Liver (tissue), 8 donors: ENCODE measurements at regions not wholly inside any gene's neighbourhood (a gene's known extent, or its start where the extent isn't known, plus 50 kb on each side); places are given as distances from the start of the nearest gene placed in this dataset.

Experiments
- DNase-seq: peaks from one replicate; pipeline ENCODE4 v3.0.0-alpha.2; 2017; ENCODE audit warnings: low spot score
- H3K27ac ChIP-seq, 2 donors: one replicate each; pipeline ENCODE4 v1.7.0; 2013; ENCODE audit warnings: inconsistent platforms in 2 of 2, low read length in 2 of 2, control low read depth in 1 of 2, low read depth in 1 of 2, mild to moderate bottlenecking in 1 of 2
- H3K27me3 ChIP-seq, 4 donors: one replicate each; pipeline versions ENCODE4 v1.6.1 to v1.7.0; 2013; ENCODE audit warnings: low read length in 3 of 4, inconsistent platforms in 1 of 4, mild to moderate bottlenecking in 1 of 4, moderate library complexity in 1 of 4; ENCODE audit not compliant: control insufficient read depth in 4 of 4, insufficient read depth in 4 of 4
- H3K36me3 ChIP-seq, 4 donors: one replicate each; pipeline versions ENCODE4 v1.6.1 to v1.7.0; 2013; ENCODE audit warnings: low read length in 3 of 4, mild to moderate bottlenecking in 3 of 4, low read depth in 1 of 4, moderate library complexity in 1 of 4; ENCODE audit not compliant: control insufficient read depth in 4 of 4, insufficient read depth in 3 of 4
- H3K4me1 ChIP-seq, 4 donors: one replicate each; pipeline versions ENCODE4 v1.6.1 to v1.7.0; 2013; ENCODE audit warnings: low read length in 3 of 4, mild to moderate bottlenecking in 3 of 4, moderate library complexity in 1 of 4; ENCODE audit not compliant: control insufficient read depth in 4 of 4, insufficient read depth in 4 of 4
- H3K4me3 ChIP-seq, 3 donors: one replicate each; pipeline versions ENCODE4 v1.6.1 to v1.7.0; 2013; ENCODE audit warnings: low read length in 3 of 3, control low read depth in 1 of 3, low read depth in 1 of 3, mild to moderate bottlenecking in 1 of 3
- H3K9ac ChIP-seq, 2 donors: one replicate each; pipeline ENCODE4 v1.7.0; 2013; ENCODE audit warnings: low read length in 2 of 2, mild to moderate bottlenecking in 2 of 2, moderate library complexity in 2 of 2, control low read depth in 1 of 2, low read depth in 1 of 2
- H3K9me3 ChIP-seq, 4 donors: one replicate each; pipeline versions ENCODE4 v1.6.1 to v1.7.0; 2013; ENCODE audit warnings: low read length in 3 of 4; ENCODE audit not compliant: control insufficient read depth in 4 of 4
- CTCF ChIP-seq: fragments of 150-350 bp; IDR thresholded peaks from 2 replicates; pipeline ENCODE4 v1.5.1; 2017; ENCODE audit warnings: improper control_type of control experiment, low read depth, low read length; ENCODE audit not compliant: missing input control
- EGR1 ChIP-seq, 2 donors: IDR thresholded peaks; 2 replicates each; pipeline ENCODE4 v1.6.1; 2016 to 2018; ENCODE audit warnings: antibody characterized with exemption in 2 of 2, low read depth in 2 of 2
- FOXA1 ChIP-seq: IDR thresholded peaks from 2 replicates; pipeline ENCODE4 v1.6.1; 2016; ENCODE audit warnings: antibody characterized with exemption
- GABPA ChIP-seq, 2 donors: IDR thresholded peaks in 1 of 2; conservative IDR thresholded peaks in 1 of 2; 2 replicates each; pipeline ENCODE4 v1.6.1; 2016; ENCODE audit warnings: antibody characterized with exemption in 2 of 2, mild to moderate bottlenecking in 1 of 2, moderate library complexity in 1 of 2
- HNF4G ChIP-seq: IDR thresholded peaks from 2 replicates; pipeline ENCODE4 v1.6.1; 2016; ENCODE audit warnings: antibody characterized with exemption
- MAX ChIP-seq: IDR thresholded peaks from 2 replicates; pipeline ENCODE4 v1.6.1; 2016; ENCODE audit warnings: antibody characterized with exemption
- NR2F2 ChIP-seq: IDR thresholded peaks from 2 replicates; pipeline ENCODE4 v1.6.1; 2016; ENCODE audit warnings: antibody characterized with exemption
- RAD21 ChIP-seq, 2 donors: IDR thresholded peaks; 2 replicates each; pipeline ENCODE4 v1.6.1; 2016; ENCODE audit warnings: antibody characterized with exemption in 2 of 2, mild to moderate bottlenecking in 2 of 2
- REST ChIP-seq: IDR thresholded peaks from 2 replicates; pipeline ENCODE4 v1.6.1; 2016; ENCODE audit warnings: antibody characterized with exemption, mild to moderate bottlenecking
- SP1 ChIP-seq: IDR thresholded peaks from 2 replicates; pipeline ENCODE4 v1.6.1; 2018; ENCODE audit warnings: antibody characterized with exemption, mild to moderate bottlenecking
- TAF1 ChIP-seq: conservative IDR thresholded peaks from 2 replicates; pipeline ENCODE4 v1.6.1; 2016; ENCODE audit warnings: antibody characterized with exemption, mild to moderate bottlenecking
- YY1 ChIP-seq: IDR thresholded peaks from 2 replicates; pipeline ENCODE4 v1.6.1; 2016; ENCODE audit warnings: antibody characterized with exemption, mild to moderate bottlenecking
- ZBTB33 ChIP-seq: IDR thresholded peaks from 2 replicates; pipeline ENCODE4 v1.6.1; 2016; ENCODE audit warnings: antibody characterized with exemption
- WGBS: extraction: QIAGEN DNeasy Blood & Tissue Kit; methylation state at CpG from one replicate; pipeline ENCODE4 v1.1.7; 2013; 5-methylcytosine and 5-hydroxymethylcytosine counted together
- donor health status: healthy.
- donor health status: healthy.
- donor health status: healthy.
- donor health status: healthy.
- donor health status: healthy.

GRCh38 chr11:15327786-15328231 lies 213.1 kb downstream of the INSC start:
- DNase-seq = peak; percentile 46
- no peaks in the 10 kb centered on the region for H3K36me3 ChIP-seq
- H3K4me3 ChIP-seq = no peak overlapping the region
- no peaks in the 10 kb centered on the region for H3K9me3 ChIP-seq
- TF ChIP-seq CTCF (peak; percentile 81), REST (no peak), RAD21 (IDR thresholded peaks at IDR 0.05) (peak; percentile 94), ZBTB33 (no peak)
- 57% methylated on average over 4 of the region's 4 CpGs for WGBS
- H3K27ac ChIP-seq = no peak overlapping the region
- no peaks in the 10 kb centered on the region for H3K4me1 ChIP-seq
- no peak overlapping the region for H3K9ac ChIP-seq
- no peaks in the 10 kb centered on the region for H3K27me3 ChIP-seq

GRCh38 chr11:15333407-15333806 lies 218.7 kb downstream of the INSC start:
- no peak for DNase-seq
- Histone ChIP-seq H3K36me3 (no peaks in the 10 kb centered on the region), H3K27me3 (no peaks in the 10 kb centered on the region), H3K4me1 (no peaks in the 10 kb centered on the region), H3K27ac (no peak overlapping the region), H3K4me3 (no peak overlapping the region), H3K9me3 (no peaks in the 10 kb centered on the region), H3K9ac (no peak overlapping the region)
- TF ChIP-seq CTCF (no peak), SP1 (no peak), GABPA (IDR thresholded peaks at IDR 0.05 in 1 of 2, conservative IDR thresholded peaks at IDR 0.05 in 1 of 2) (no peak), MAX (no peak), EGR1 (IDR thresholded peaks at IDR 0.05; ENCODE audit: low read depth in 2 of 2) (no peak), FOXA1 (no peak), YY1 (no peak), HNF4G (no peak), NR2F2 (no peak), TAF1 (no peak)
- 64% methylated on average over 1 of the region's 1 CpG for WGBS
